ENCODE measurements at regions not wholly inside any gene's neighbourhood (a gene's known extent, or its start where the extent isn't known, plus 50 kb on each side); places are given as distances from the start of the nearest gene placed in this dataset.

DNA sequence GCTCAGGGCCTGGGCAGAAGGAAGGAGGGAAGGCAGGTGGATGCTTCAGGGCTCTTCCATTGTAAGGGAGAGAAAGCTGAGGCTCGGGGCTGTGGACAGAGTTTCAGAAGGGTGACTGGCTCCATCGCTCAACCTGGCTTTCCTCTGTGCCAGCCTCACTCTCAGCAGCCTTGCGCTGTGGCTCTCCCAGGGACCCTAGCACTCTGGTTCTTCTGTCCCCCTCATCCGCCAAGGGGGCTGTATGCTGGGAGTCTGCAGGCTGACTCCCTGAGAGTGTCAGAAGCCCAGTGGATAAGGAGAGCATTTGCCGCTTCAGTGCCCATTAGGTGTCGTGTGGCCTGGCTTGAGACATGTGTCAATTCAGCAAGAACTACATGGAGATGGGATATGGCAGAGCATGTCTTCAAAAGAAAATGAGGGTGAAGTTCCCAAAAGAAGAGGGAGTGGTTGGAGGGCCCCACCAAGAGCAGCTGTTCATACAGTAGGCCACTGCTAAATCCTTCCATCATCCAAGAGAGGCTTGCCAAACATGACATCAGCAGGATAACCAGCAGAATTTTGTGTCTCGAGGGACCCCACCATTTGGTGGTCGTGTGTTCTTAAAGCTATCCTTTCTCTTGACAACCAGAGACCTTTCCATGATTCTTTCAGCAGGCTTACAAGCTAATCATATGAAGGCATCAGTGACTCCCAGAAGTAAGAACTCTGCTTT, 148.2 kb downstream of the IRX5 start:
- Histone ChIP-seq H3K27me3 (ENCODE audit: control insufficient read depth, insufficient read depth, low read length) (no peaks in the 10 kb centered on the region), H3K9me3 (ENCODE audit: control insufficient read depth, insufficient read depth, low read length) (no peaks in the 10 kb centered on the region), H3K36me3 (ENCODE audit: control insufficient read depth, insufficient read depth, low read length) (no peaks in the 10 kb centered on the region), H3K9ac (ENCODE audit: low read depth, low read length) (no peak overlapping the region), H3K4me1 (ENCODE audit: control insufficient read depth, insufficient read depth, low read length) (no peaks in the 10 kb centered on the region), H3K4me3 (ENCODE audit: low read depth, low read length) (no peak overlapping the region)

- Histone ChIP-seq H3K9ac (ENCODE audit: low read depth, low read length) (no peak overlapping the region), H3K36me3 (ENCODE audit: control insufficient read depth, insufficient read depth, low read length) (no peaks in the 10 kb centered on the region), H3K9me3 (ENCODE audit: control insufficient read depth, insufficient read depth, low read length) (no peaks in the 10 kb centered on the region), H3K27me3 (ENCODE audit: control insufficient read depth, insufficient read depth, low read length) (no peaks in the 10 kb centered on the region), H3K4me1 (ENCODE audit: control insufficient read depth, insufficient read depth, low read length) (no peaks in the 10 kb centered on the region), H3K4me3 (ENCODE audit: low read depth, low read length) (no peak overlapping the region)
Measured at GRCh38 chr16:55081622-55082590, 151.2 kb downstream of the IRX5 start.

GRCh38 chr16:55082591-55082976, 151.9 kb downstream of the IRX5 start:
- H3K27me3 ChIP-seq (ENCODE audit: control insufficient read depth, insufficient read depth, low read length) = no peaks in the 10 kb centered on the region
- H3K4me3 ChIP-seq (ENCODE audit: low read depth, low read length) = no peak overlapping the region
- H3K9ac ChIP-seq (ENCODE audit: low read depth, low read length) = no peak overlapping the region
- H3K4me1 ChIP-seq (ENCODE audit: control insufficient read depth, insufficient read depth, low read length) = no peaks in the 10 kb centered on the region
- no peaks in the 10 kb centered on the region for H3K36me3 ChIP-seq (ENCODE audit: control insufficient read depth, insufficient read depth, low read length)
- H3K9me3 ChIP-seq (ENCODE audit: control insufficient read depth, insufficient read depth, low read length) = no peaks in the 10 kb centered on the region

GRCh38 chr16:55083052-55083451, 152.4 kb downstream of the IRX5 start:
- H3K36me3 ChIP-seq (ENCODE audit: control insufficient read depth, insufficient read depth, low read length) = no peaks in the 10 kb centered on the region
- no peaks in the 10 kb centered on the region for H3K4me1 ChIP-seq (ENCODE audit: control insufficient read depth, insufficient read depth, low read length)
- H3K4me3 ChIP-seq (ENCODE audit: low read depth, low read length) = no peak overlapping the region
- H3K9ac ChIP-seq (ENCODE audit: low read depth, low read length) = no peak overlapping the region
- no peaks in the 10 kb centered on the region for H3K9me3 ChIP-seq (ENCODE audit: control insufficient read depth, insufficient read depth, low read length)
- H3K27me3 ChIP-seq (ENCODE audit: control insufficient read depth, insufficient read depth, low read length) = no peaks in the 10 kb centered on the region

DNA sequence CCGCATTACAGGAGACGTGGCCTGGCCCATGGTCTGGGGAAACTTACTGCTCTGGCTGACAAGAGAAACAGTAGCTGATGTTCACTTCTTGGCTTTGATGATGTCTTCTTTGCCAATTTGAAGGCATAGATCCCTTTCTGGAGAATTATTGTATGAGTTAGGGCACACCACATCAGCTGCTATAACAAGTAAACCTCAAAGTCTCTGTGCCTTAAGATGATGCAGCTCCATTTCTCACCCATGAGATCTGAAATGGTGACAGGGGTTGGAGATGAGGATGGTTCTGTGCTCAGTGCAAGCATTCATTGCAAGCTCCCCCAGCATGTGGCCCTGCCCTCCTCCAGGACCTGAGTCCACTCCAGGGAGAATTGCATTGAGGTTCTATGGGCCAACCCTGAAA, 157.4 kb downstream of the IRX5 start:
- Histone ChIP-seq H3K9ac (ENCODE audit: low read depth, low read length) (no peak overlapping the region), H3K4me1 (ENCODE audit: control insufficient read depth, insufficient read depth, low read length) (no peaks in the 10 kb centered on the region)

GRCh38 chr16:55089600-55089999, 158.9 kb downstream of the IRX5 start:
- Histone ChIP-seq H3K4me3 (ENCODE audit: low read depth, low read length) (no peak overlapping the region), H3K4me1 (ENCODE audit: control insufficient read depth, insufficient read depth, low read length) (no peaks in the 10 kb centered on the region), H3K36me3 (ENCODE audit: control insufficient read depth, insufficient read depth, low read length) (no peaks in the 10 kb centered on the region), H3K9me3 (ENCODE audit: control insufficient read depth, insufficient read depth, low read length) (no peaks in the 10 kb centered on the region), H3K27me3 (ENCODE audit: control insufficient read depth, insufficient read depth, low read length) (no peaks in the 10 kb centered on the region), H3K9ac (ENCODE audit: low read depth, low read length) (no peak overlapping the region)

More for the DNA sequence above, 157.4 kb downstream of the IRX5 start:
- no peaks in the 10 kb centered on the region for H3K27me3 ChIP-seq (ENCODE audit: control insufficient read depth, insufficient read depth, low read length)
- H3K9me3 ChIP-seq (ENCODE audit: control insufficient read depth, insufficient read depth, low read length) = no peaks in the 10 kb centered on the region
- H3K4me3 ChIP-seq (ENCODE audit: low read depth, low read length) = no peak overlapping the region
- H3K36me3 ChIP-seq (ENCODE audit: control insufficient read depth, insufficient read depth, low read length) = no peaks in the 10 kb centered on the region

DNA sequence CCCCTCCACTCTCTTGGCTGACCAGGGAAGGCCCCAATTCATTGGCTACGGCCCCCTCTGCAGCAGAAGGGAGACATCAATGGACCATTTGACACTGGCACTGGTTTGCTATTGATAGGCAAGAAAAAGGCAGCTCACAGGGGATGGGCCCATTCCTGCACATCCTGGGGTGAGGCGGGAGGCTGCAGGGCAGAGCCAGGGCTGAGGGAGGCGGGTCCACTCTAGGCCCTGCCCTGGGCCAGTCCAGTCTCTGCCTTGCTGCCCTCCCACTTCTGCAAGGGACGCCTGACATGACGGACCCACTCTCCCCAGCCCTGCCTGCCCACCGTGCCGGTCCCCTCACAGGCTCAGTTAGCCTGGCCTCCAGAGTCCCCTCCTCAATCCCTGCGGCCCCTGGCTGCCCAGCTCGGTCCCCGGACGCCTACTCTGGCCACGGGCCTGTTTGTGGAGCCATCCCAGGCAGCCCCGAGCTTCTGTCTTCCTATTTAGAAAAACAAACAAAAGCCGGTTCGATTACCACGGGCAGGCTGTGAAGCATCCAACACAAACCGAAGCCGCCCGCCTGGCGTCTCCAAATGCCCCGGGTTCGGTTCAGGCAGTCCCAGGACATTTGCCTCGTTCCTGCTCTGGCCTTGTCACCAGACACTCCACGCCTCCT, 160.7 kb downstream of the IRX5 start:
- H3K4me1 ChIP-seq (ENCODE audit: control insufficient read depth, insufficient read depth, low read length) = no peaks in the 10 kb centered on the region
- H3K9ac ChIP-seq (ENCODE audit: low read depth, low read length) = no peak overlapping the region
- no peaks in the 10 kb centered on the region for H3K36me3 ChIP-seq (ENCODE audit: control insufficient read depth, insufficient read depth, low read length)
- no peaks in the 10 kb centered on the region for H3K27me3 ChIP-seq (ENCODE audit: control insufficient read depth, insufficient read depth, low read length)
- H3K4me3 ChIP-seq (ENCODE audit: low read depth, low read length) = no peak overlapping the region
- no peaks in the 10 kb centered on the region for H3K9me3 ChIP-seq (ENCODE audit: control insufficient read depth, insufficient read depth, low read length)

DNA sequence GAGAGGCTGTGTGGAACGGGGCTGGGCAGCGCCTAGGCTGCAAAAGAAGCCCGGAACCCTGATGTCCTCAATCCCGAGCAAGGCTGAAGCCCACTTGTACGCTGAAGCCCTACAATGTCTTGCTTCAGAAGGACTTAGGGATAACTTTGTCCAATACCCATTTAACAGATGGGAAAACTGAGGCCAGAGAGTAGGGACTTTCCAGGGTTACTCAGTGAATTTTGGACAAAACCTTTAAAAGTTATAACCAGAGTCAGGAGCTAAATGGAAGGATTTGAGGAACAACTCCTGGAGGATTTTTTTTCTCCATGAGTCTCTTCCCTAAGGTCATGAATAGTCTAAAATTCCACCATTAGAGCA, 161.2 kb downstream of the IRX5 start:
- Histone ChIP-seq H3K36me3 (ENCODE audit: control insufficient read depth, insufficient read depth, low read length) (no peaks in the 10 kb centered on the region), H3K9ac (ENCODE audit: low read depth, low read length) (no peak overlapping the region), H3K4me3 (ENCODE audit: low read depth, low read length) (no peak overlapping the region), H3K9me3 (ENCODE audit: control insufficient read depth, insufficient read depth, low read length) (no peaks in the 10 kb centered on the region), H3K4me1 (ENCODE audit: control insufficient read depth, insufficient read depth, low read length) (no peaks in the 10 kb centered on the region), H3K27me3 (ENCODE audit: control insufficient read depth, insufficient read depth, low read length) (no peaks in the 10 kb centered on the region)

DNA sequence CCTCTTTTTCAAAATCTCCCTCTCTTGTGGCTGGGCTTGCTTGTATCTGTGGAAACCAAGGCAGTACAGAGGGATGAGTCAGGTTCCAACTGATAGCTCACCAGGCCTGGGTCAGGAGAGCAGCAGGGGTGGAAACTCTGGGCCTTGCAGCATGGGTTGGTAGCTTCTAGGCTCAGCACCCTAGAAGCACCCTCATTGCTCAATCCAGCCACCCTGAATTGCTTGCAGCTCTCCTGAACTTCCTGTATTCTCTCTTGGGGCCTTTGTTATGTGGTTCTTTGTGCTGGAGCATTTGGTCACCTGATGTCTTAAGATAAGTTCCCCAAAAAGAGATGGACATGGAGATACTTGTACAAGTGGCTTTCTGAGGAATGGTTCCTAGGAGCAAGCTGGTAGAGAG, 169.4 kb downstream of the IRX5 start:
- Histone ChIP-seq H3K4me3 (ENCODE audit: low read depth, low read length) (no peak overlapping the region), H3K4me1 (ENCODE audit: control insufficient read depth, insufficient read depth, low read length) (no peaks in the 10 kb centered on the region), H3K9me3 (ENCODE audit: control insufficient read depth, insufficient read depth, low read length) (no peaks in the 10 kb centered on the region), H3K9ac (ENCODE audit: low read depth, low read length) (no peak overlapping the region), H3K27me3 (ENCODE audit: control insufficient read depth, insufficient read depth, low read length) (no peaks in the 10 kb centered on the region), H3K36me3 (ENCODE audit: control insufficient read depth, insufficient read depth, low read length) (no peaks in the 10 kb centered on the region)

DNA sequence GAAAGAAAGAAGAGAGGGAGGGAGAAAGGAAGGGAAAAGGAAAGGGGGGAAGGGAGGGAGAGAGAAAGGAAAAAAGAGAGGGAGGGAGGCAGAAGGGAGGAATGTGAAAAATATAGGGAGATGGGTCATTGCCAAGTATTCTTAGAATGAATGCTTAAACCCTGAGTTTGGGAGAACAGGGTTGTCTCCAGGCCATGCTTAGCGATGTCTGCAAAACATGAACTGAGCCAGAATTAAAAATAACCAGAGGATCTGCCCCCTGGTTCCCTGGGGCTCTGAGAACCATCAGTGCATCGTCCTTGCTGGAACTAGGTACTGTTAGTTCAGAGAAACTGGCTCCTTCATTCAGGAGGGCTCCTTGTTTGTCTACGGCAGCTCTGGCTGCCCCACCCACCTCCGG, 170.4 kb downstream of the IRX5 start:
- Histone ChIP-seq H3K4me3 (ENCODE audit: low read depth, low read length) (no peak overlapping the region), H3K4me1 (ENCODE audit: control insufficient read depth, insufficient read depth, low read length) (no peaks in the 10 kb centered on the region)

GRCh38 chr16:55102077-55102476, 171.4 kb downstream of the IRX5 start:
- H3K4me3 ChIP-seq (ENCODE audit: low read depth, low read length) = no peak overlapping the region
- H3K9ac ChIP-seq (ENCODE audit: low read depth, low read length) = no peak overlapping the region
- no peaks in the 10 kb centered on the region for H3K9me3 ChIP-seq (ENCODE audit: control insufficient read depth, insufficient read depth, low read length)
- H3K27me3 ChIP-seq (ENCODE audit: control insufficient read depth, insufficient read depth, low read length) = no peaks in the 10 kb centered on the region
- H3K36me3 ChIP-seq (ENCODE audit: control insufficient read depth, insufficient read depth, low read length) = no peaks in the 10 kb centered on the region
- no peaks in the 10 kb centered on the region for H3K4me1 ChIP-seq (ENCODE audit: control insufficient read depth, insufficient read depth, low read length)

More for the DNA sequence above, 170.4 kb downstream of the IRX5 start:
- Histone ChIP-seq H3K36me3 (ENCODE audit: control insufficient read depth, insufficient read depth, low read length) (no peaks in the 10 kb centered on the region), H3K27me3 (ENCODE audit: control insufficient read depth, insufficient read depth, low read length) (no peaks in the 10 kb centered on the region), H3K9me3 (ENCODE audit: control insufficient read depth, insufficient read depth, low read length) (no peaks in the 10 kb centered on the region), H3K9ac (ENCODE audit: low read depth, low read length) (no peak overlapping the region)

Measured in iPS-15b (cell line).